ENCODE measurements at regions not wholly inside any gene's neighbourhood (a gene's known extent, or its start where the extent isn't known, plus 50 kb on each side); places are given as distances from the start of the nearest gene placed in this dataset.
A peak's percentile ranks its signal among the peaks of the same experiment; 100 is the strongest.

GRCh38 chr20:20877079-20877478 is 164.6 kb upstream of the RALGAPA2 start:
- DNase-seq = no peak

- no peak for DNase-seq
These were observed 163.3 kb upstream of the RALGAPA2 start for GRCh38 chr20:20875716-20876115.

GRCh38 chr20:20872428-20872827 is 160.0 kb upstream of the RALGAPA2 start:
- no peak for DNase-seq

DNA sequence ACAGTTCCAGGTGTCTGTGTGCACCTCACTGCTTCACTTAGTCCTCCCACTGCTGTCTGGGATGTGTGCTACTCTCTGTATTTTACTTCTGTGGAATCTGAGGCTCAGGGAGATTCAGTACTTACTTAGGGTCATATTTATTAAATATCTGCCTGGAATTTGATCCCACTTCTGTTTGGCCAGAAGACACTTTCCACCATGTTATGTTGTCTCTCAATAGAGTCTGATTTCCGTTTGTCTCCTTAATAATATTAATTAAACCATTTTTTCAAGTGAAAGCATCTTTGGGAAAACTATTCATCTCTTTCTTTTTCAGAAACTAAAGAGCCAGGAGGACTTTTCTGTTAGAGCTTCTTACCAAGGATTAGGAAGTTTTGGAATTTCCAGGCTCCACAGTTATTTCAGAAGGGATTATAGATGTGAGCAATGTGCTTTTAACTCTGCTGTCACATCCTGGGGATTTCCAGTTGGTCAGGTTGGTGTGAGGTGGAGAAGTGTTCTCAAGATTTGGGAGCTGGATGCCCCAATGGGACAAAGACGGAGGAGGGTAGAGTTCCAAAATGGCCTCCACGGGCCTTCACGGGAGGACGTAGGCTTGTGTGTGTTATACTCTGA is 156.8 kb upstream of the RALGAPA2 start:
- no peak for DNase-seq

DNA sequence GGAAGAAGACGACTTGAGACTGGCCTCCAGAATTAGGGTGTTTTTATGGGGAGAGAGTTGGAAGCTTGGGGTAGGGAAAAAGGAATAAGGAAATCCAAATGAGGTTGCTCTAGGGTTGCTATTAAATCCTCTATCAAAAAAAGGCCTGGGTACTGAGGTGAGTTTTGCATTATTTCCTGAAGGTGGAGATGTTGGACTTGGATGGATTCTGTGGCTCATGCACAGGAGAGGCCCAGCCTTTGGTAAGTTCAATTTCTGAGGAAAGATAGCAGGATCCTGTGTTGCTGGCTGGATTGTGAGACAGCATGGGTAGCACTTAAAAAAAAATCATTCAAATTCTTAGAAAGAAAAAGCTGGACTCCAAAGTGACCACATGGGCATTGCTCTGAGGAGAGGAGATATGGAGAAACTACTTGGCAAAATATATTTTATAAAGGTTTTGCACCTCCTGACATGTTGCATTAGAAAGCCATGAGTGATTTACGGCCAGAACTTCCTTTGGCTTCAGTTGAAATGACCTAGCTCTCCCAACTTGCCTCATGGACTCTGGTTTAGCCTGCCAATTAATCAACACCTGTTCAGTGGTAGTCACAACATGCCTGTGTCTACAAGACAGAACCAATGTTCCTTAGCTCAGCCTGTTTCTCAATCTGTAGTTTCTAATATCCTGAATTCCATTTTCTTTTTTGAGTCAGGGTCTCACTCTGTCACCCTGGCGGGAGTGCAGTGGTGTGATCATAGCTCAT is 152.1 kb upstream of the RALGAPA2 start:
- no peak for DNase-seq

- peak; percentile 72 for DNase-seq
These were observed 147.8 kb upstream of the RALGAPA2 start for GRCh38 chr20:20860078-20860806.

DNA sequence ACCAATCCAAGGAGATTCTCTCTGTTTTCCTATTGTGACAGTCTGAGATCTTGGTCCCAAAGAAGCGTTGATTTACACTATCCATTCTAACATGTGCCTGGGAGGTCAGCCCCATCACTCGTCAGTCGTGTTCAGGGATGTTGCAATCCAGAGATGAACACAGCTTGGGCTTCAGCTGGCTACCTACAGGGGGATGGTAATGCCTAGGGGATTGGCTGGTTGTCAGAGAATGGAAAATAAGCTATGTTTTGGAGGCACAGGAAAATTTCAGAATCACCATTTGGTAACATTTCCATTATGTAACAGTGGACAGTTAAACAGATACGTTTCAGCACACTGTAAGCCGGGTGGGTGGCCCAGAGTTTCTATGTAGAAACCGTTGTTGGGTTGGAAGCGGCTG is 147.1 kb upstream of the RALGAPA2 start:
- DNase-seq = no peak

DNA sequence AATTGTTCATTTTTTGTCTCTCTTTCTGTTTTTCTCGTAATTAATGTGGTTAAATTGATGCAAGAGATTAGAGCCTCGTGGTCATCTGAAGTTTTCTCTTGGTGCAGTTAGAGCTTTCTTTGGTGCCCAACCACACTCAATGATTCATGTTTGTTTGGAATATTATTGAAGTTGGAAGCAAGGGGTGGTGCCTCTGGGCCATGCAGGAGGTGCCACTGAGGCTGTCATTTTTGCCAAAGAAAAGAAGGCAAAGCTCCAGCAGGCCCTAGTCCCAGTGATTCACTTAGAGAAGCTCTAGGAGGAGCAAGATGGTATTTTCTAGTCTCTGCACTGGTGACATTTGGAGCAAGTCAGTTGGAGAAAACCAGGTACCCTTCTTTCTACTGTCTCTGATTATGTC is 144.5 kb upstream of the RALGAPA2 start:
- DNase-seq = no peak

- DNase-seq = no peak
These were observed 143.9 kb upstream of the RALGAPA2 start for GRCh38 chr20:20856306-20856705.

GRCh38 chr20:20851385-20851784 is 138.9 kb upstream of the RALGAPA2 start:
- DNase-seq = no peak

DNA sequence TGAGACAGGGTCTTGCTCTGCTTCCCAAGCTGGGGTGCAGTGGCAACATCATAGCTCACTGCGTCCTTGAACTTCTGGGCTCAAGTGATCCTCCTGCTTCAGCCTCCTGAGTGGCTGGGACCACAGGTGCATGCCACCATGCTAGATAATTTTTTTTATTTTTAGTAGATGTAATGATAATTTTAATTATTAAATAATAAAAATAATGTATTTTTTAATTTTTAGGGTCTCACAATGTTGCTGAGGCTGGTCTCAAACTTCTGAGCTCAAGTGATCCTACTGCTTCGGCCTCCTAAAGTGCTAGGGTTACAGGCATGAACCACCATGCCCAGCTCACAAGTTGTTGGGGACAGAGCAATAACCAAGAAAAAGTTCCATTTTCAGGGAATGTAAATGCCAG is 138.0 kb upstream of the RALGAPA2 start:
- no peak for DNase-seq

- no peak for DNase-seq
These were observed 136.7 kb upstream of the RALGAPA2 start for GRCh38 chr20:20849161-20849560.

- no peak for DNase-seq
These were observed 135.4 kb upstream of the RALGAPA2 start for GRCh38 chr20:20847814-20848213.

GRCh38 chr20:20843982-20844381 is 131.5 kb upstream of the RALGAPA2 start:
- no peak for DNase-seq

DNA sequence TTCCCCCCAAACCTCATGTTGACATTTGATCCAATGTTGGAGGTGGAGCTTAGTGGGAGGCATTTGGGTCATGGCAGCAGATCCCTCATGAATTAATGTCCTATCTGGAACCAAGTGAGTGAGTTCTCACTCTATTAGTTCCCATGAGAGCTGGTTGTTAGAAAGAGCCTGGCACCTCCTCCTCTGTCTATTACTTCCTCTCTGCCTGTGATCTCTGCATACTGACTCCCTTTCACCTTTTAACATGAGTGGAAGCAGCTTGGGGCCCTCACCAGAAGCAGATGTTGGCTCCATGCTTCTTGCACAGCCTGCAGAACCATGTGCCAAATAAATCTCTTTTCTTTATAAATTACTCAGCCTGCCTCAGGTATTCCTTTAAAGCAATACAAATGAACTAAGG is 127.3 kb upstream of the RALGAPA2 start:
- DNase-seq = no peak

DNA sequence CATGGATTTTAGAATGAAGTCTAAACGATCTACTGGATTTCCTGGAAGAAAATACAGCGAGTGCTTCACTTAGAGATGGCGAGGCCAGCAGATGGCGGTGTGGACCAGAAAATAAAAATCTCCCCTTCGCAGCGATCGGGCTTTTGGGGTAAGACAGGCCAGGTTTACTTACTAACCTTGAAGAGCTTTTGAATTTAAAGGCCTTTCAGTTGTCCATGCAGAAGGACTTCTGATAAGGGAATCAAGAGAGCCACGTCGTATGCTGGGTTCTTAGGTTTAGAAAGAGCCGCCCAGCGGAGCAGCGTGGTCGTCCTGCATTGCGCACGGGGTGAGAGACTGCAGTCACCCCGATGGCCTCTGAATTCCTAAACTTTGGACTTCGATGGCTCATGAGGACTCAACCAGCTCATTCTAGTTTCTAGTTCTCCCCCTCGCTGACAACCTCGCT is 125.2 kb upstream of the RALGAPA2 start:
- DNase-seq = peak; percentile 24

DNA sequence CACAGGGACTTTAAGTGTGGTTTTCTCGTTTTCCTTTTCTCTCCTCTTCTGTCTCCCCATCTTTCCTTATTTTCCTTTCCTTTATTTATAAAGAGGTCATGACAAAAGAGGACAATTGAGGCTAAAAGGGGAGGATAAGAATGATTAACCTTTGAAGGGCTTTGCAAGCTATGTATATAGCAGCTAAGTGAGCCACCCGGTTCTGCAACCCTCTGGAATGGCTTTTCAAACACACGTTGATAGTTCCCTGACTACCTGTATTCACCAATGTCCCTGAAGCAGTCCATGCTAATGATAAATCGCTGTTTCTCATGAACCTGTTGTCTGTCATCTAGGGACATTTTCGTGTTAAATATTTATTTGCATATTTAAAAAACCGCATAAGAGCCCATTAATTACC is 124.4 kb upstream of the RALGAPA2 start:
- no peak for DNase-seq

DNA sequence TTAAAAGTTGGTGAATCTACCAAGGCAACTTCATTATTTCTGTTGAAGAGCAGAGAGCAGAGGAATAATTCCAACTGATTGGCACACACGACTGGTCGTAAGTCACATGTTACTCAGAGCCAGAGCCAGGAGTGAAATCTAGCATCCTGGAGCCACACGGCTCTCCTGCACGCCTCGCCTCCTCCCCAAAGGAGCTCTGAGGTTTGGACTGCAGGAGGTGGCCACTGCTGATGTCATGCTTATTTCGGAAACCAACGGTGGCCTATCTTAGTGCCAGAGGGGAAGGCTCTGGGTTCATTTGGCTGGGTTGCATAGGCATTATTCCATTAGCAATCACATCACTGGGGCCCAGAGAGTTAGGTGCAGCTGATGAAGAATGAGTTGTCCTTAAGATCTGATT is 123.5 kb upstream of the RALGAPA2 start:
- DNase-seq = no peak

- no peak for DNase-seq
These were observed 121.6 kb upstream of the RALGAPA2 start for GRCh38 chr20:20834008-20834407.

DNA sequence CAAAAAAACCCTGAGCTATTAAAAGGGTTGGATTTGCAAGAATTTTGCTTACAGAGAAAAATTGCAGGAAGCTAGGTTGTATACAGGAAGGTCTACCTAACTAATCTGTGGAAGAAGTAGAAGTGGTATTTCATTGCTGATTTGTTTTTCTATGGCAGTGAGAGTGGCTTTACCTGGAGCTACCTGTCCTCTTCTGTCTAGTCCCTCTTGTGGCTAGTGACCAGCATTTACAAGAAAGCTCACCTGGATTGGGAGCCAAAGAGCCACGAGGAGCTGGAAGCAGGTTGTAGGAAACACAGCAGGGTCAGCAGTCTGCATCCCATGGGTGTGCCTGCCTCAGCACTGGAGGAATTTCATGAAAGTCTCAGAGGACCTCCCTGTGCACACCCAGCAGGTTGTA is 120.3 kb upstream of the RALGAPA2 start:
- DNase-seq = no peak

- DNase-seq = no peak
These were observed 119.3 kb upstream of the RALGAPA2 start for GRCh38 chr20:20831794-20832193.

DNA sequence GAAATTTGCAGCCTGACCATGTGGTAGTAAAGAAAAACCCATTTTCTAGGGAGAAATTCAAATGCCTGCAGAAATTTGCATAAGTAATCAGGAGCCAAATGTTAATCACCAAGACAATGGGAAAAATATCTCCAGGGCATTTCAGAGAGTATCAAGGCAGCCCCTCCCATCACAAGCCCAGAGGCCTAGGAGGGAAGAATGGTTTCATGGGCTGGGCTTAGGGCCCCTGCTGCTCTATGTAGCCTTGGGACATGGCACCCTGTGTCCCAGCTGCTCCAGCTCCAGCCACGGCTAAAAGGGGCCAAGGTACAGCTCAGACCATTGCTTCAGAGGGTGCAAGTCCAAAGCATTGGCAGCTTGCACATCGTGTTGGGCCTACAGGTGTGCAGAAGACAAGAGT is 117.2 kb upstream of the RALGAPA2 start:
- DNase-seq = no peak

- DNase-seq = no peak
These were observed 115.7 kb upstream of the RALGAPA2 start for GRCh38 chr20:20827992-20828597.
